OCI-M1 (cell line): ENCODE measurements at regions not wholly inside any gene's neighbourhood (a gene's known extent, or its start where the extent isn't known, plus 50 kb on each side); places are given as distances from the start of the nearest gene placed in this dataset.
"Not testable (repeated sequence)": the region's sequence is repeated elsewhere in the genome, so short reads cannot be mapped to it uniquely, and the experiment has no call there.

Source experiments
- DNase-seq: peaks from one replicate; lab custom pipeline; 2025; lab: John Stamatoyannopoulos, UW

GRCh38 chrX:109782994-109783700 lies 50.1 kb upstream of the ACSL4 start:
- DNase-seq: no peak

GRCh38 chrX:109783701-109784079 lies 50.6 kb upstream of the ACSL4 start:
- no peak for DNase-seq

- DNase-seq: no peak
Measured at GRCh38 chrX:109785053-109785452, 52.0 kb upstream of the ACSL4 start.

- not testable (repeated sequence) for DNase-seq
Measured at GRCh38 chrX:109790511-109790910, 57.5 kb upstream of the ACSL4 start.

- DNase-seq: no peak
Measured at GRCh38 chrX:109793191-109793590, 60.1 kb upstream of the ACSL4 start.

GRCh38 chrX:109795682-109796081 lies 62.6 kb upstream of the ACSL4 start:
- DNase-seq: no peak

- no peak for DNase-seq
Measured at GRCh38 chrX:109797311-109797975, 64.4 kb upstream of the ACSL4 start.

GRCh38 chrX:109812236-109812635 lies 79.2 kb upstream of the ACSL4 start:
- no peak for DNase-seq

GRCh38 chrX:109813236-109813635 lies 80.2 kb upstream of the ACSL4 start:
- peak; percentile 71 for DNase-seq

GRCh38 chrX:109818976-109819375 lies 85.9 kb upstream of the ACSL4 start:
- DNase-seq: no peak

GRCh38 chrX:109822861-109823260 lies 89.8 kb upstream of the ACSL4 start:
- no peak for DNase-seq

- DNase-seq: no peak
Measured at GRCh38 chrX:109826954-109827708, 94.1 kb upstream of the ACSL4 start.

GRCh38 chrX:109827772-109828171 lies 94.7 kb upstream of the ACSL4 start:
- no peak for DNase-seq

GRCh38 chrX:109830157-109830703 lies 97.2 kb upstream of the ACSL4 start:
- DNase-seq: no peak

GRCh38 chrX:109830704-109831206 lies 97.7 kb upstream of the ACSL4 start:
- no peak for DNase-seq

- no peak for DNase-seq
Measured at GRCh38 chrX:109831326-109831985, 98.4 kb upstream of the ACSL4 start.

GRCh38 chrX:109839694-109840567 lies 106.9 kb upstream of the ACSL4 start:
- DNase-seq: peak; percentile 88

- DNase-seq: peak; percentile 90
Measured at GRCh38 chrX:109840585-109840984, 107.5 kb upstream of the ACSL4 start.

- DNase-seq: no peak
Measured at GRCh38 chrX:109841257-109841656, 108.2 kb upstream of the ACSL4 start.

- peak; percentile 92 for DNase-seq
Measured at GRCh38 chrX:109841869-109842579, 109.0 kb upstream of the ACSL4 start.
